ENCODE measurements at regions not wholly inside any gene's neighbourhood (a gene's known extent, or its start where the extent isn't known, plus 50 kb on each side); places are given as distances from the start of the nearest gene placed in this dataset.
"Not testable (repeated sequence)": the region's sequence is repeated elsewhere in the genome, so short reads cannot be mapped to it uniquely, and the experiment has no call there.

- TF ChIP-seq, protein P1, sequence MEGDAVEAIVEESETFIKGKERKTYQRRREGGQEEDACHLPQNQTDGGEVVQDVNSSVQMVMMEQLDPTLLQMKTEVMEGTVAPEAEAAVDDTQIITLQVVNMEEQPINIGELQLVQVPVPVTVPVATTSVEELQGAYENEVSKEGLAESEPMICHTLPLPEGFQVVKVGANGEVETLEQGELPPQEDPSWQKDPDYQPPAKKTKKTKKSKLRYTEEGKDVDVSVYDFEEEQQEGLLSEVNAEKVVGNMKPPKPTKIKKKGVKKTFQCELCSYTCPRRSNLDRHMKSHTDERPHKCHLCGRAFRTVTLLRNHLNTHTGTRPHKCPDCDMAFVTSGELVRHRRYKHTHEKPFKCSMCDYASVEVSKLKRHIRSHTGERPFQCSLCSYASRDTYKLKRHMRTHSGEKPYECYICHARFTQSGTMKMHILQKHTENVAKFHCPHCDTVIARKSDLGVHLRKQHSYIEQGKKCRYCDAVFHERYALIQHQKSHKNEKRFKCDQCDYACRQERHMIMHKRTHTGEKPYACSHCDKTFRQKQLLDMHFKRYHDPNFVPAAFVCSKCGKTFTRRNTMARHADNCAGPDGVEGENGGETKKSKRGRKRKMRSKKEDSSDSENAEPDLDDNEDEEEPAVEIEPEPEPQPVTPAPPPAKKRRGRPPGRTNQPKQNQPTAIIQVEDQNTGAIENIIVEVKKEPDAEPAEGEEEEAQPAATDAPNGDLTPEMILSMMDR (IDR thresholded peaks at IDR 0.05; ENCODE audit: low read depth, low read length): not testable (repeated sequence)
- not testable (repeated sequence) for TF ChIP-seq MAX (IDR thresholded peaks at IDR 0.05; ENCODE audit: low read depth, low read length); POLR2A (IDR thresholded peaks at IDR 0.05; ENCODE audit: extremely low read depth, insufficient read length); MYC (IDR thresholded peaks at IDR 0.05; ENCODE audit: low read depth, low read length)
These were observed 121.8 kb downstream of the TRIM43 start for GRCh38 chr2:95713470-95714177.
